Aorta (tissue), 5 donors: ENCODE measurements at regions not wholly inside any gene's neighbourhood (a gene's known extent, or its start where the extent isn't known, plus 50 kb on each side); places are given as distances from the start of the nearest gene placed in this dataset.
"Not testable (repeated sequence)": the region's sequence is repeated elsewhere in the genome, so short reads cannot be mapped to it uniquely, and the experiment has no call there.

Experiments
- ATAC-seq: fragments of 200-7000 bp; cut with Tn5 transposase; one replicate; pipeline ENCODE4 v1.9.1; 2022; ENCODE audit warnings: moderate library complexity; ENCODE audit not compliant: low FRiP score
- DNase-seq, 2 donors: peaks; one replicate each; pipeline ENCODE4 v3.0.0-alpha.2; 2020
- H3K27ac ChIP-seq, 2 donors: one replicate each; pipeline ENCODE4 v1.5.1; 2013; ENCODE audit warnings: low read length in 2 of 2, mild to moderate bottlenecking in 2 of 2, moderate library complexity in 2 of 2, control low read depth in 1 of 2, inconsistent platforms in 1 of 2, low read depth in 1 of 2
- H3K27me3 ChIP-seq, 2 donors: one replicate each; pipeline ENCODE4 v1.6.1; 2013; ENCODE audit warnings: control low read depth in 1 of 2, low read length in 1 of 2, mild to moderate bottlenecking in 1 of 2, moderate library complexity in 1 of 2; ENCODE audit not compliant: insufficient read depth in 2 of 2, control insufficient read depth in 1 of 2
- H3K36me3 ChIP-seq, 2 donors: one replicate each; pipeline ENCODE4 v1.6.1; 2013; ENCODE audit warnings: control low read depth in 1 of 2, low read length in 1 of 2, mild to moderate bottlenecking in 1 of 2; ENCODE audit not compliant: insufficient read depth in 2 of 2, control insufficient read depth in 1 of 2
- H3K4me1 ChIP-seq, 2 donors: one replicate each; pipeline ENCODE4 v1.6.1; 2013; ENCODE audit warnings: low read length in 2 of 2, control low read depth in 1 of 2, mild to moderate bottlenecking in 1 of 2, moderate library complexity in 1 of 2; ENCODE audit not compliant: insufficient read depth in 2 of 2, control insufficient read depth in 1 of 2
- H3K4me3 ChIP-seq, 2 donors: one replicate each; pipeline ENCODE4 v1.5.1; 2013; ENCODE audit warnings: low read length in 2 of 2, control low read depth in 1 of 2, mild to moderate bottlenecking in 1 of 2
- H3K9me3 ChIP-seq: one replicate; pipeline ENCODE4 v1.6.1; 2013; ENCODE audit warnings: mild to moderate bottlenecking, low read length; ENCODE audit not compliant: control insufficient read depth
- WGBS, 2 donors: extraction: QIAGEN DNeasy Blood & Tissue Kit; methylation state at CpG; one replicate each; pipeline ENCODE4 v1.1.7; 2013; 5-methylcytosine and 5-hydroxymethylcytosine counted together
- intact Hi-C, 2 donors: fragments of 100-400 bp; cut with DNase I; formaldehyde crosslinking; loops; one replicate each; pipeline versions ENCODE4 v1.14.2 to v1.15.0; 2022
- donor health status: healthy with polysubstance abuse.
- donor health status: Bipolar disorder and iron deficiency.
- donor health status: DM: no; HTN: no; CAD: no.
- donor health status: DM: no; HTN: no; CAD: no.
- donor health status: DM: yes; HTN: yes; CAD: no.

GRCh38 chr18:2244641-2245040, 326.7 kb downstream of the METTL4 start:
- intact Hi-C loops, result no loop called here

GRCh38 chr18:2247101-2247500, 324.2 kb downstream of the METTL4 start:
- H3K9me3 ChIP-seq, intact Hi-C loops, ATAC-seq, H3K27ac ChIP-seq, H3K4me1 ChIP-seq, H3K4me3 ChIP-seq, H3K27me3 ChIP-seq, DNase-seq, H3K36me3 ChIP-seq: not testable (repeated sequence)
- 94 to 95% methylated on average over 19 of the region's 19 CpGs for WGBS, 2 donors

More at GRCh38 chr18:2244641-2245040, 326.7 kb downstream of the METTL4 start:
- H3K27ac ChIP-seq, result no peak overlapping the region
- ATAC-seq (no peak), DNase-seq (no peak)
- no peaks in the 10 kb centered on the region for H3K9me3 ChIP-seq
- no peaks in the 10 kb centered on the region for H3K27me3 ChIP-seq
- H3K4me3 ChIP-seq, result no peak overlapping the region
- H3K36me3 ChIP-seq, result no peaks in the 10 kb centered on the region
- H3K4me1 ChIP-seq, result no peaks in the 10 kb centered on the region

GRCh38 chr18:2254977-2255376, 316.3 kb downstream of the METTL4 start:
- no peak for DNase-seq

GRCh38 chr18:2256577-2256976, 314.7 kb downstream of the METTL4 start:
- intact Hi-C loops, result no loop called here
- 85 to 92% methylated on average over 1 of the region's 1 CpG for WGBS, 2 donors

More at GRCh38 chr18:2254977-2255376, 316.3 kb downstream of the METTL4 start:
- Histone ChIP-seq H3K4me3 (no peak overlapping the region), H3K9me3 (no peaks in the 10 kb centered on the region), H3K27ac (no peak overlapping the region), H3K4me1 (no peaks in the 10 kb centered on the region), H3K27me3 (no peaks in the 10 kb centered on the region), H3K36me3 (no peaks in the 10 kb centered on the region)
- intact Hi-C loops, result no loop called here
- no peak for ATAC-seq
- 72 to 73% methylated on average over 3 of the region's 3 CpGs for WGBS, 2 donors

GRCh38 chr18:2258954-2259353, 312.4 kb downstream of the METTL4 start:
- Histone ChIP-seq H3K27me3 (no peaks in the 10 kb centered on the region), H3K27ac (no peak overlapping the region), H3K4me3 (no peak overlapping the region), H3K4me1 (no peaks in the 10 kb centered on the region), H3K36me3 (no peaks in the 10 kb centered on the region), H3K9me3 (no peaks in the 10 kb centered on the region)
- 60 to 68% methylated on average over 6 of the region's 6 CpGs for WGBS, 2 donors
- intact Hi-C loops, result no loop called here
- DNase-seq, result no peak
- no peak for ATAC-seq

More at GRCh38 chr18:2256577-2256976, 314.7 kb downstream of the METTL4 start:
- Histone ChIP-seq H3K27ac (no peak overlapping the region), H3K36me3 (no peaks in the 10 kb centered on the region), H3K4me3 (no peak overlapping the region), H3K27me3 (no peaks in the 10 kb centered on the region), H3K9me3 (no peaks in the 10 kb centered on the region), H3K4me1 (no peaks in the 10 kb centered on the region)
- ATAC-seq (no peak), DNase-seq (no peak)

- peaks cover 0 to 2% of the 10 kb centered on the region in 2 donors for H3K27me3 ChIP-seq
- no peak for ATAC-seq
- H3K4me1 ChIP-seq, result no peaks in the 10 kb centered on the region
- no peaks in the 10 kb centered on the region for H3K36me3 ChIP-seq
- H3K9me3 ChIP-seq, result peaks cover 2% of the 10 kb centered on the region
- no peak overlapping the region for H3K27ac ChIP-seq
- no peak for DNase-seq
- 85 to 86% methylated on average over 8 of the region's 8 CpGs for WGBS, 2 donors
- intact Hi-C loops, result no loop called here
- H3K4me3 ChIP-seq, result no peak overlapping the region
Observed at GRCh38 chr18:2263303-2263890, 307.9 kb downstream of the METTL4 start.

- 56 to 60% methylated on average over 2 of the region's 2 CpGs for WGBS, 2 donors
- intact Hi-C loops, result no loop called here
- Histone ChIP-seq H3K36me3 (no peaks in the 10 kb centered on the region), H3K9me3 (peaks cover 2% of the 10 kb centered on the region), H3K27me3 (peaks cover 0 to 2% of the 10 kb centered on the region in 2 donors), H3K27ac (no peak overlapping the region), H3K4me1 (no peaks in the 10 kb centered on the region), H3K4me3 (no peak overlapping the region)
- ATAC-seq, result no peak
- DNase-seq, result no peak
Observed at GRCh38 chr18:2274613-2275012, 296.7 kb downstream of the METTL4 start.

DNA sequence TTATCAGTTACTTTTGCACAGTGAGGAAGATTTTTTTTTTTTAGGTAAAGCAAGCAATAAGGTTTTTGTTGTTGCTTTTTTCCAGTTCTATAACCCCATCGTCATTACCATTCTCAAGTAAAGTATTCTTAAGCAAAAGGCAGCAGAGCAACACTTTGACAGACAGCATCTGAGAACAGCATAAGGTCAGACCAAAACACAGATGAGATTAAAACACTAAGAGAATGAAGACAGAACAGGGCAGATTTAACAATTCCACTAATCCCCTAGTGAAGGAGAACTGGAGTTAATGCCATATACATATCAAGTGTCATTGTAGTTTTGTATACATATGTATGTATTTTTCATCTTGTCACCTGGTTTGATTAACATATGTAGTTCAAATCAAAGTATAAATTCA, 290.2 kb downstream of the METTL4 start:
- H3K27ac ChIP-seq, result no peak overlapping the region
- no peaks in the 10 kb centered on the region for H3K9me3 ChIP-seq
- H3K4me3 ChIP-seq, result no peak overlapping the region
- ATAC-seq, result no peak
- no peaks in the 10 kb centered on the region for H3K4me1 ChIP-seq
- no peaks in the 10 kb centered on the region for H3K36me3 ChIP-seq
- intact Hi-C loops, result no loop called here
- no peaks in the 10 kb centered on the region for H3K27me3 ChIP-seq
- 54 to 55% methylated on average over 1 of the region's 1 CpG for WGBS, 2 donors
- DNase-seq, result no peak

GRCh38 chr18:2281523-2282199, 289.6 kb downstream of the METTL4 start:
- Histone ChIP-seq H3K27me3 (no peaks in the 10 kb centered on the region), H3K9me3 (no peaks in the 10 kb centered on the region), H3K36me3 (no peaks in the 10 kb centered on the region), H3K4me3 (no peak overlapping the region), H3K4me1 (no peaks in the 10 kb centered on the region), H3K27ac (no peak overlapping the region)
- no peak for ATAC-seq
- intact Hi-C loops, result no loop called here
- WGBS, 2 donors, result 73 to 76% methylated on average over 11 of the region's 11 CpGs
- DNase-seq, result no peak
